Kidney (tissue), 13 donors: ENCODE measurements at regions not wholly inside any gene's neighbourhood (a gene's known extent, or its start where the extent isn't known, plus 50 kb on each side); places are given as distances from the start of the nearest gene placed in this dataset.

Experiments used
- DNase-seq, 5 donors: peaks; one replicate each; pipeline ENCODE4 v3.0.0-alpha.2; 2013 to 2020
- FAIRE-seq: peaks from 2 replicates; lab custom pipeline; 2012; peaks lifted over from hg19 to GRCh38; lab: Jason Lieb, UNC
- H3K27ac ChIP-seq, 2 donors: one replicate each; pipeline ENCODE4 v1.7.0; 2013; ENCODE audit warnings: low read depth in 2 of 2, low read length in 2 of 2, inconsistent platforms in 1 of 2
- H3K27me3 ChIP-seq: one replicate; pipeline ENCODE4 v1.7.1; 2013; ENCODE audit warnings: low read length, inconsistent platforms; ENCODE audit not compliant: control insufficient read depth, insufficient read depth
- H3K36me3 ChIP-seq, 3 donors: one replicate each; pipeline versions ENCODE4 v1.7.0 to v1.7.1; 2013; ENCODE audit warnings: low read length in 3 of 3, control low read depth in 1 of 3, inconsistent platforms in 1 of 3; ENCODE audit not compliant: insufficient read depth in 3 of 3, control insufficient read depth in 2 of 3
- H3K4me1 ChIP-seq, 3 donors: one replicate each; pipeline versions ENCODE4 v1.7.0 to v1.7.1; 2013; ENCODE audit warnings: low read length in 3 of 3, inconsistent platforms in 1 of 3, low read depth in 1 of 3; ENCODE audit not compliant: control insufficient read depth in 2 of 3, insufficient read depth in 2 of 3
- H3K4me3 ChIP-seq, 3 donors: one replicate each; pipeline versions ENCODE4 v1.7.0 to v1.8.1; 2013; ENCODE audit warnings: low read length in 3 of 3, control low read depth in 1 of 3, inconsistent platforms in 1 of 3
- H3K9ac ChIP-seq, 3 donors: one replicate each; pipeline versions ENCODE4 v1.7.0 to v1.7.1; 2013; ENCODE audit warnings: low read length in 3 of 3, control low read depth in 1 of 3, inconsistent platforms in 1 of 3
- H3K9me3 ChIP-seq, 3 donors: one replicate each; pipeline versions ENCODE4 v1.7.0 to v1.7.1; 2013; ENCODE audit warnings: low read length in 3 of 3, control low read depth in 1 of 3, inconsistent platforms in 1 of 3; ENCODE audit not compliant: control insufficient read depth in 2 of 3, insufficient read depth in 1 of 3
- CTCF ChIP-seq: IDR thresholded peaks from 3 replicates; pipeline ENCODE4 v1.5.1; 2012; ENCODE audit warnings: mild to moderate bottlenecking, moderate library complexity, borderline replicate concordance; ENCODE audit not compliant: insufficient read depth; ENCODE audit errors: extremely low read depth
- intact Hi-C: fragments of 100-400 bp; cut with DNase I; formaldehyde crosslinking; loops from one replicate; pipeline ENCODE4 v1.11.1; 2022
- donor health status: control.
- donor health status: control.
- donor health status: control.
- donor health status: control.
- donor health status: control.
- donor health status: DM: yes; HTN: yes; CAD: no.
- donor health status: Normal renal cell carcinoma (clear cell type).

- intact Hi-C loops, result no loop called here
- Histone ChIP-seq H3K9me3 (no peaks in the 10 kb centered on the region), H3K36me3 (no peaks in the 10 kb centered on the region), H3K27ac (no peak overlapping the region), H3K9ac (no peak overlapping the region), H3K27me3 (no peaks in the 10 kb centered on the region), H3K4me1 (no peaks in the 10 kb centered on the region), H3K4me3 (no peak overlapping the region)
- FAIRE-seq (no peak), DNase-seq (no peak)
- TF ChIP-seq CTCF, result no peak
These were observed 862.2 kb downstream of the DTWD2 start for GRCh38 chr5:118126159-118126558.

- DNase-seq (no peak), FAIRE-seq (peak; percentile 17)
- no peaks in the 10 kb centered on the region for H3K36me3 ChIP-seq
- H3K27me3 ChIP-seq, result no peaks in the 10 kb centered on the region
- intact Hi-C loops, result no loop called here
- no peak overlapping the region for H3K4me3 ChIP-seq
- no peak overlapping the region for H3K9ac ChIP-seq
- no peak for TF ChIP-seq CTCF
- H3K4me1 ChIP-seq, result no peaks in the 10 kb centered on the region
- H3K9me3 ChIP-seq, result no peaks in the 10 kb centered on the region
- H3K27ac ChIP-seq, result no peak overlapping the region
These were observed 862.7 kb downstream of the DTWD2 start for GRCh38 chr5:118125687-118126086.

GRCh38 chr5:118121258-118121657 is 867.1 kb downstream of the DTWD2 start:
- Histone ChIP-seq H3K27me3 (no peaks in the 10 kb centered on the region), H3K36me3 (no peaks in the 10 kb centered on the region), H3K4me3 (no peak overlapping the region), H3K4me1 (no peaks in the 10 kb centered on the region), H3K9ac (no peak overlapping the region), H3K27ac (no peak overlapping the region), H3K9me3 (no peaks in the 10 kb centered on the region)
- no peak for FAIRE-seq
- DNase-seq, result no peak
- no peak for TF ChIP-seq CTCF
- intact Hi-C loops, result no loop called here

- Histone ChIP-seq H3K9ac (no peak overlapping the region), H3K36me3 (no peaks in the 10 kb centered on the region), H3K27ac (no peak overlapping the region), H3K4me3 (no peak overlapping the region), H3K4me1 (no peaks in the 10 kb centered on the region), H3K9me3 (no peaks in the 10 kb centered on the region), H3K27me3 (no peaks in the 10 kb centered on the region)
- intact Hi-C loops, result no loop called here
- DNase-seq (no peak), FAIRE-seq (no peak)
- no peak for TF ChIP-seq CTCF
These were observed 872.6 kb downstream of the DTWD2 start for GRCh38 chr5:118115791-118116190.
